HG03439 (cell line): ENCODE measurements at regions not wholly inside any gene's neighbourhood (a gene's known extent, or its start where the extent isn't known, plus 50 kb on each side); places are given as distances from the start of the nearest gene placed in this dataset.
"Not testable (repeated sequence)": the region's sequence is repeated elsewhere in the genome, so short reads cannot be mapped to it uniquely, and the experiment has no call there.

Experiments used
- ATAC-seq: cut with Tn5 transposase; IDR thresholded peaks from one replicate; pipeline ENCODE4 v1.9.1; 2021; ENCODE audit warnings: mild to moderate bottlenecking, moderate library complexity; ENCODE audit not compliant: unreplicated experiment

DNA sequence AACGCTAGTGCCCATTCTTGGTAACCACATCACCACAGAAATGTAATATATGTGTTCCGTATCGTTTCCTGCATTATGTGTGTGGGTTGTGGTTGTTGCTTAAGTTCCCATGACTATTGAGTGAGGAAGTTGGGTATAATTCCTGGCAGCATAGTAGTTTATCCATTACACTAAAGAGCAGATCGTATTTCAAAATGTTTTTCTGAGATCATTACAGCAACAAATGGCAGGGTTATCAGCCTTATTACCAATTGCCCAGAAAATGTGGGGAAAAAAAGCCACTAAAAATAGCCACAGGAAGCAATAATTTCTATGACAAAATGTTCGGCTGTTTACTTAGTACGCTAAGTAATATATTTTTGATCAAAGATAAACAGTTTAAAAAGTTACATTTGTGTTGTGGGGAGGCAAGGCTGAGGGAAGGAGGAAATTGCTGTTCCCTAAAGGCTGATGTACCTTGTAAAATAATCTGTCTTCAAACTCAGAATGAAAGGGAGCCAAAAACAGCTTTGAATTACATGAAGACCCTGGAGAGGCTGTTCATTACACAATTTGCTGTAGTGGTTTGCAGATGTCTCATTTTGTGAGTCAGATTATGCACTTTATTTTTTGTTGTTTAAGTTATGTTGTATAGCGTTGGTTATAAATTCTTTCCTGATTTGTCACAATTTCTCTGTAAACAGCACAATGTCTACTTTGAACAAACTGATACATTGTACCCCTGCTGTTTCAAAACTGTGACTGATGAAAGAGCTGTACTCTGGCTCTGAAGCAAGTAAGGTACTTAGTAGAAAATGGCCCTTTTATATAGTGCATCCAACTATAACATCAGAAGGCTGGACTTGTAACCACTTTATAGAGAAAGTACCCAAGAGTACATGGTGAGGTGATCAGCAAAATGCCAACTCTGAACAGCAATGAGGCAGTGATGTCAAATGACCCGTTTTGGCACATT, 1028.5 kb downstream of the NR2F1-AS1 start:
- no peak for ATAC-seq

DNA sequence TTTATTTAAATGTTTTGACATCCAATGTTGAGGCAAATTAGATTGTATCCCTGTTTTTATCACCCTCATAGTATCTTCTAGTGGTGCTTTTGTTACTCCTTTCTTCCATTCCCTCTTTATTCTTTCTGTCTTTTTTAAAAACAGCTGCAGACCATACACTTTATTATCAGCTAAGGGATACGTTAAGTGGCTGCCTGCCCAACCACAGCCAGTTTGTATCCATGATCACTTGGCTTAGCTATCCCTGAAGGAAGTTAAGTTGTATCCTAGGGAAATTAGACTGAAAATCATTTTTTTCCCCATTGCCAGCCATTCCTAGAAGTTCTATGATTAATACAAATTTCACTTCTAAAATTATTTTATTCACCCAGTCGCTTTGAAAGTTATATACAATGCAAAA, 1032.7 kb downstream of the NR2F1-AS1 start:
- ATAC-seq: no peak

DNA sequence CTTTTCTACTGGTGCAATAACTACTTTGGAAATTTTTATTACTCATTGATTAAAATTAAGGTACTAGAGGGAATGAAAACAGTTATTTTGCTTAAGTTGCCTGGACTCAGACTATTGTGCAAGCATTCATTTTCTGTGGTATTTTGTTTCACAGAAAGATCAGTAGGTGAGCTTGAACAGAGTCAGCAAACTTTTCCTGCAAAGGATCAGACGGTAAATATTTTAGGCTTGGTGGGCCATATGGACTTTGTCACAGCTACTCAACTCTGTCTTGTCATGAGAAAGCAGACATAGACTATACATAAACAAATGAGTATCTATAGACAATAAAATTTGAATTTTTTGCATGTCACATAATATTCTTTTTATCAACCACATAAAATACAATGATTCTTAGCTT, 1036.4 kb downstream of the NR2F1-AS1 start:
- ATAC-seq: no peak

DNA sequence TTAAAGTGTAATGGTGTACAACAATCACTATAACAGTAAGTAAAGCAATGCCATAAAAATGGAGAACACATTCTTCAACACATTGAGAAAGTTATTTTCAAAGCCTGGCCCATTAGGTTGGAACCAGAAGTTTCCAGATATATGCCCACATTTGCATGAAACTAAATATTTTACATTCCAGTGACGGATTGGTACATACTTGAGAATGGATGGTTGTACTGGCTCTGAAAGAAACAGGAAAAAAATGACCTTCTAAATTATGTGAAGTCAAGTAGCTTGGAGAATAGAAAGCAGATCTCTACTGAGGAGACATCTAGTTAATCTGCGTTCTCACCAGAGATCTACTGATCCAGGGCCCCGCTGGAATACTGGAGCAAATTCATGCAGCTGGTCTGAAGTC, 1037.0 kb downstream of the NR2F1-AS1 start:
- ATAC-seq: no peak

DNA sequence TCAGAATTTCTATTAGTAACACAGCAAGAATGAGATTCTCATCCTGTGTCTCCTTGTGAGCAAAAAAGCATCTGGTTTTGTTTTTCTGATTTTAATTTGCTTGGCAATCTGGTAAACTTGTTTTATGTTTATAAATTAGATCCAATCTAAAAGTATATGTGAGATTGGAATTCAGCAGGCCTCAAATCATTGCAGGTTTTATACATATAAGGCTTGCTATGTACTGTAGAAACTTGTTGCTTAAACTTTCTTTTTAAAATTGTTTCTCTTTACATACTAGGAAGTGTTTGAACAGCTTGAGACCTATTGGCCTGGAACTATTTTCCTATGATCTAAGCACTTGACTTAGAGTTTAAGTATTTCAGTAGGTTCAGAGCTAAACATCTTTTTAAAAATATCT, 1037.8 kb downstream of the NR2F1-AS1 start:
- no peak for ATAC-seq

DNA sequence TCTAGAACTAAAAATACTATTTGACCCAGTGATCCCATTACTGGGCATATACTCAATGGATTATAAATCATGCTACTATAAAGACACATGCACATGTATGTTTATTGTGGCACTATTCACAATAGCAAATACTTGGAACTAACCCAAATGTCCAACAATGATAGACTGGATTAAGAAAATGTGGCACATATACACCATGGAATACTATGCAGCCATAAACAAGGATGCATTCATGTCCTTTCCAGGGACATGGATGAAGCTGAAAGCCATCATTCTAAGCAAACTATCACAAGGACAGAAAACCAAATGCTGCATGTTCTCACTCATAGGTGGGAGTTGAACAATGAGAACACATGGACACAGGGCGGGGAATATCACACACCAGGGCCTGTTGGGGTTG, 1039.0 kb downstream of the NR2F1-AS1 start:
- not testable (repeated sequence) for ATAC-seq

DNA sequence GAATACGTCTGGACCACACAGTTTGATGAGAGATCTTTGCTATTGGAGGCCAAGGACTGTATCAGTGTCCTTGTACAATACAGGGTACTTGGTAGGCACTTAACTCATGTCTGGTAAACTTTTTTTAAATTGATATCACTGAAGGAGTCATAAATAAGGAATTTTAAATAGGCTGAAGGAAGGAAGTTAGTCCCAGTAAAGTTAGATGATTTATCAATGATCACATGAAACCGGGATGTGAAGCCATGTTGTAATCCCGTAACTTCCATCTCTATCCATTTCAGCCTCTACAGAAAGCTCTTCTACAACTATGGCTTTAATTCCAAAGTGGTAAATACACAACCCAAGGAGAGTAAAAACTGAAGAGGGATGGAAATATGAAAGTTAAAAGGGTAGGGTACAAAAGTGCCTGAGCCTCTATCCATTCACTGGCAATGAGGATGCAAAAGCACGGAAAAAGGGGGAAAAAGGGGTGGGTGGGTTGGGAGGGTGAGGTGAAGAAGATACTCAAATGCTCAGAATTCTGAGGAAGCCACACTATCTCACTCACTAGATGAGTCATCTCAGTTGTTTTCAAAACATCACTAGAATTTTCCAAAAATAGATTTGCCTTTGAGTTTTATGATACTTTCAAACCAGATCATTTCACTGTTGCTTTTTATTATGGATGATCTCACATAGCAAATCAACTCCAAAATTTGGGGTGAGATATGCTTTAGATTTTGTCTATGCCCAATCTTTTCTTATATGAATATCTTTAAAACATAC, 1053.5 kb downstream of the NR2F1-AS1 start:
- ATAC-seq: no peak

DNA sequence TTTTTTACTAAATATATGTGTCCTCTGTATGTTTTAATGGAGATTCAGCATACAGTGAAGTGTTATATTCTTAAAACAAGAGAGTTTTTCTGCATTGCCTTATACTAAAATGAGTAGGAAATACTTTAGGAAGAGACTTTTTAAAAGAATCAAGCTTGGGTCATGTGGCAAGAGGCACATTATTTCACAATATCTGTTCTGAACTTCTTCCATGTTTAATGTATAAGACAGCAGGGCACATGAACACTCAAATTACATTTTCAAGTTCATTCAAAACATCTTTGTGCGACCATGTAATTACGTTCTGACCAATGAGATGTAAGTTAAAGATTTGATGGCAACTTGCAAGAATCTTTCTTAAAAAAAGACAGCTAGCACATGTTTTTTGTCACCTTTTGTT, 1055.9 kb downstream of the NR2F1-AS1 start:
- ATAC-seq: no peak

DNA sequence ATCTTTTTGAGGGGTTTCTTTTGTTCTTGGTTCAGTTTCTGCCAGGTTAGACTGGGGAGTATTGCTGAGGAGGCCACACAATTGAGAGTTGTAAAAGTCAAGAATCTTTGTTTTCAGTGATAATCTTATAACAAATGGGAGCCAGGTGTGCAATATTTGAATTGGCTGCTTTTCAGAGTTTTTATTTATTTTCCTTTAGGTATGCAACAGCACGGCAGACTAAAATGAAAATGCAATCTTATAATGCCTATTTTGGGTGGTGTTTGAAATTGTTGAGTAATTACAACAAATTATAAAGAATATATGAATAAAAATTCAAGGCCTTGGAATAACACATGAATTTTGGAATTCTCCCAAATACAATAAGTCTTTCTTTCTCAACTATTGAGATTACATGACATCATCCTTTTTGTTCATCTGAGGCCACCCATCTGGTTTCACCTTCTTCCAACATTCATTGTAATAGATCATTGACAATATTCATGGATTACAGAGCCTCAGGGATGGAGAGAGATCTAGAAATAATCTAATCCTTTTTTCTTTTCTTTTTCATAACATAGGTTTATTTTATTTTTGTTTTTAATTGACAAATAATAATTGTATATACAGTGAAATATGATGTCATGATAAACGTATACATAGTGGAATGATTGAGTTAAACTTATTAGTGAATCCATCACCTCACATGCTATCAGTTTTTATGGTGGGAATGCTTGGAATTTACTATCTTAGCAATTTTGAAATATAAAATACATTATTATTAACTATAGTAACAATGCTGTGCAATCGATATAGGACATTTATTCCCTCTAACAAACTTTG, 1061.0 kb downstream of the NR2F1-AS1 start:
- no peak for ATAC-seq

DNA sequence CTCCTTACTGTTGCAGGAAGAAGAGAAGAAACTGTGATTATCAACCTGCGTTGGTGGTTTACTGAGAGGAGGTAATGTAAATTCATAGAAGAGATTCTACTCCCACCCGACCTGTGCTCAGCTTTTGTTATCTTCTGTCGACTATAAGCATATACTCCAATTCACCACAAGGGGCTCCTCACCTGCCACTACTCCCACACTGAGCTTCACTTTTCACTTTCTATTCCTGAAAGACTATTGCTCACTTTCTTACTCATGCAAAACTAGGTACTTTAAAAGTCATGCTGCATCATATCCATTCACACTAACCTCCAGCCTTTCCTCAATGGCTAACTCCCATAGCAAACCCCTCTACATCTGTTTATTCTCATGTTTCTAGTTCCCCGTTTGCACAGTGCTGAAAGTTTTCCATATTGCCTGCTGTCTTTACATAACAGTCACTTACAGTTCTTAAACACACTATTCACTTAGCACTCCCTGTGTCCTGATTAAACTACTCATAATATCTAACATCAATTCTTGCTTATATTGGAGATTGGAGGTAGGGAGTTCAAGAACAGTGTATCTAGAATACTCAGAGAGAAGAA, 1062.6 kb downstream of the NR2F1-AS1 start:
- ATAC-seq: peak; percentile 97

DNA sequence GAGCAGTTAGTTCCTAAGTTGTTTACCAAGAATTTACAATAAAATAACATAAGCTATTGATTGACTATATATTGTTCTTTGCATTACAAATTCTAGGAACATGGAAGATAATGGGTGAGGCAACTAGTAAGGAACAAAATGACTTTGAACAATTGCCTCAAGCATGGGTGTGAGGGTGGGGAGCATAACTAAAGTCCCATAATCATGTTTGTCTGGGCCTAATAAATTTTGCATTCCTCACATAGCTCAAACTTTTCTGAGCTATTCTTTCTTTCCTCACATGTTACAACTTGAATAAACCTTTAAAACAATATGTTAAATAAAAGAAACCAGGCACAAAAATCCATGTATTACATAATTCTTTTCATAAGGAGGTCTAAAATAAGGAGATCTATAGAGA, 1066.1 kb downstream of the NR2F1-AS1 start:
- ATAC-seq: no peak

DNA sequence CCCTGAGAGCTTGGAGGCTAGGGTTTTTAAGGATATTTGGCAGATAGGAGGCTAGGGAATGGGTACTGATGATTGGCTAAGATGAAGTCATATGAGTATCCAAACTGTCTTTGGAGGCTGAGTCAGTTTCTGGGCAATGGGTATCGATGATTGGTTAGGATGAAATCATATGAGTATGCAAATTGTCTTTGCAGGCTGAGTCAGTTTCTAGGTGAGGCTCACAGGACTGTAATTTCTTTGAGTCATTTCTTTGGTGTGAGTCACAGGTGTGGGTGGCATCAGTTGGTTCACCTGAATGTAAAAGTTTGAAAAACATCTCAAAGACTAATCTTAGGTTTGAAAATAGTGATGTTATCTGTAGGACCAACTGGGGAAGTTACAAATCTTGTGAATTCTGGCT, 1068.0 kb downstream of the NR2F1-AS1 start:
- no peak for ATAC-seq

DNA sequence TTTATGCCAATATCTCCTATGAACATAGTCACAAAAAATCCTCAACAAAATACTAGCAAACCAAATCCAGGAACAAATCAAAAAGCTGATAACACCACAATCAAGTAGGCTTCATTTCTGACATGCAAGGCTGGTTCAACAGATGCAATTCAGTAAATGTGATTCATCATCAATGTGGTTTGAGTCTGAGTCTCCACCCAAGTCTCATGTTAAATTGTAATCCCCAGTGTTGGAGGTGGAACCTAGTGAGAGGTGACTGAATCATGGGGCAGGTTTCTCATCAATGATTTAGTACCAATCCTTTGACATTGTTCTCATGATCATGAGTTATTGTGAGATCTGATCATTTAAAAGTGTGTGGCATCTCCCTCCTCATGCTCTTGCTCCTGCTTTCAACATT, 1072.7 kb downstream of the NR2F1-AS1 start:
- no peak for ATAC-seq

DNA sequence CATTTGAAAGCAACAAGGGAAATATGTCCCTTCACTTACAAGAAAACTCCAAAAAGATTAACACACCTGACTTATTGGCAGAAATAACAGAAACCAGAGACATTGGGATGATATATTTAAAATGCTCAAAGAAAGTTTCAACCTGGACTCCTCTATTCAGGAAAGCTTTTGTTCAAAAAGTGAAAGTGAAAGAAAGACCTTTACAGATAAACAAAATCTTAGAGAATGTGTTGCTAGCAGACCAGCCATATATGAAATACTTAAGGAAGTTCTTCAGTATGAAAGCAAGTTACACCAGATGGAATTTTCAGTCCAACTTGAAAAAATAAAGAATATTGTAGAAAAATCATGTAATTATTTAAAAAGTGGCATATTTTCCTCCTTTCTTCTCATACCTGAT, 1075.1 kb downstream of the NR2F1-AS1 start:
- no peak for ATAC-seq

DNA sequence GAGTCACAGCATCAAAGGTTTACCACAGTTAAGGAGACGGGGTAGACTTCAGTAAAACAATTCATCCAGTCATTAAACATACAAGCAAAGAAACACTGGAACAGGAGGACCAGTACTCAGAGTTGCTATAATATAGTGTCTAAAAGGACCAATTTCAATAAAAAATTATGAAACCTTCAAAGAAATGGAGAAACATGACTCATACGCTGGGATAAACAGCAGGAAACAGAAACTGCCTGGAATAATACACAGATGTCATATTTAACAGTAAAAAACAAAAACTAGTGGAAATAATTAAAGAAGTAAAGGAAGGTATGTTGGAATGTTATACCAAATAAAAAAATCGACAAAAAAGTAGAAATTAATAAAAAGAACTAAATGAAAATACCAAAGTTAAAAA, 1075.9 kb downstream of the NR2F1-AS1 start:
- no peak for ATAC-seq

DNA sequence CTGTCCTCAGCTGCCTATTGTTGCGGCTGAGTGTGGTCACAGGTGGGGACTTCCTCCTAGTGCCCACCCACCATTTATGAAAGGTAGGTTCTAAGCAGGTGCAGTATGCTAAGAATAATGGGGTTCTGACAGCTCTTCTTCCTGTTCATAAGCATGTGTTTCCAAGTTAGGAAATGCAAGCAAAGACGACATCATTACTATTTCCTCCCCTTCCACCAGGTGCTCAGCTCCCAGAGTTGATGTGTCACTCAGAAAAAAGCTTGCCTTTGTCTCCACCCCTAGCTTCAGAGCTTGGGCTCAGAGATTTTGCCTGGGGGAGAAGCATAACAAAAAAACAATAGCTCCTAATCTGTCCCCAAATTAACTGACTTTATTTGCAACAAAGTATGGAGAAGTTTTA, 1076.7 kb downstream of the NR2F1-AS1 start:
- no peak for ATAC-seq

DNA sequence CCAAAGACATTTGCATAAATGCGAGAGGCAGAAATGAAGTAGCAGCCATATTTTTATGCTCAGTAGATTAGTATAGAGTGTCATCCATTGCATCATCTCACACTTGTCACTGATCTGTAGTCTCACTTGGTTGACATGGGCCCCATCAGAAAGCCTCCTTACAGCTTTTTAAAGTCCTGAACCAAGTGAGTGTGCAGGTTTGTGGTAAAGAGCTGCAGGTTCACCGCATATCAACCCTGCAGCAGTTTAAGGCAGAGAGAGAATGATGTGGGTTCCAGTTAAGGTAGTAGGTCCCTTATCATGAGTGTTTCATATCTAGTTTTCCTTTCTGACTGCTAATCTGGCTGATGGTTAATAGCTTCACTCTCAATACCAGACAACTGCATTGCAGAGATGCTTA, 1080.3 kb downstream of the NR2F1-AS1 start:
- no peak for ATAC-seq

DNA sequence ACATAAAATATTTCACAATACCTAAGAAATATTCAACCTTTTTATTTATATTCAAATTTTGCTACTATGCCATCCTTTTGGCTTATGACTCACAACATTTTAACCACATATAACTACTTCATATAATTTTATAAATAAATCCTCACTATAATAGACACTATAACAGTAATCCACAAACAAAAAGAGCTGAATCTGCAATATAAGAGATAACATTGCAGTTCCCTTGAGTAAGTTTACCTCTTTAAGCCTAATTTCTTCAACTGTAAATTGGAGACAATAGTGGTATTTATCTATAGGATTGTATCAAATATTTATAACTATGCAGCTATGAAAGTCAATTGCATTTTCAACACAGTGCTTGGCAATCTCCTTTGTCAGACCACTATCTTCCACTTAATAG, 1084.5 kb downstream of the NR2F1-AS1 start:
- no peak for ATAC-seq

DNA sequence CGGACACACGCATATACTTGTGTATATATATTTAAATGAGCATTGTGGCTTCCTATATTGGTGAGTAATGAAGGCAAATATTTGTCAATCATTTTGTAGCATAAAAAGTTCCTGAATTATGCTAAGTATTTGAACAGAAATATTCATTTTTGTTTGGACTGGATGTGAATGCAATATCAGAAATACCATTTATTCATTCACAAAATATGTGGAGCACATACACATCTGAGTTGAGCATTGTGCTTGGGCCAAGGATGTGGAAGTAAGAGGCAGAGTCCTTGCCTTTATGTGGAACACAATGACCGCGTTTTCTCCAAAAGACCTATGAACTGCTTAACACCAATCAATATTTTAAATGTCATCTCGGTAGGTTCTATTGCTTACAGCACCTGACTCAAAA, 1086.5 kb downstream of the NR2F1-AS1 start:
- ATAC-seq: no peak

DNA sequence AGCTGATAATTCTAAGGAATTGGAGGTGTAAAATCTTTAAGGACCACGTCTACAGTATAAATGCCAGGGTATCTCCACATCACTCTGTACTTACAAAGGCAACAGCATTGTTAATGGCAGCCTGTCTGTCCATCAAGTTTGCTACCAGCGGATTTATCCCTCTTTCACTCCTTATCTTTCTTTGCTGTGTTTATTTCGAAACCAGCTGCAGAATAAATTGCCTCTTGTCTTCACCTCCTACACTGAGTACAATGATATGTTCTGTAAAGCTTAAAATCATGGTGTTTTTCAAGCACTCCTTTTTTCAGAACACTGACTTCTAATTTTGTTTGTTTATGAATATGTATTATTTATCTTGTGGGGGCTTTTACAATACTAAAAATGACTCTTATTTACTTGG, 1088.1 kb downstream of the NR2F1-AS1 start:
- ATAC-seq: no peak

DNA sequence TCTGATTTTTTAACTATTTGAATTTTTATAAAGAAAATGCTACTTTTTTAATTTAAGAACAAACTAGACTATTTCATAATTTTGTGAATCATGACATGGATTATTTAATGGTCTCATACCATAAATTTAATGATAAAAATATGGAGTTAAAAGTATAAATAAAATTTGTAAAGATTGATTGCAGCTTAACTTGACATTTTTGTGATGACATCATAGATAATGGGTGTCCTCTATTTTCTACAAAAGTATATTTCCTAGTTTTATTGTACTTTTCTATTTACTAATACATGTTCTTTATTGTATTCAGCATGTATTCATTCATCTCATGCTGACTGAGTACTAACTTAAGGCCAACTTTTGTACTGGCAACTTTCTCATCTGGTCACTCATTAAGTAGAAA, 1096.5 kb downstream of the NR2F1-AS1 start:
- no peak for ATAC-seq
